Muscle of leg (tissue), 3 donors: ENCODE measurements at regions not wholly inside any gene's neighbourhood (a gene's known extent, or its start where the extent isn't known, plus 50 kb on each side); places are given as distances from the start of the nearest gene placed in this dataset.

Experiments used
- DNase-seq: peaks from one replicate; pipeline ENCODE4 v3.0.0; 2013
- H3K27ac ChIP-seq: one replicate; pipeline ENCODE4 v1.5.1; 2013; ENCODE audit warnings: mild to moderate bottlenecking, low read length, control low read depth
- H3K27me3 ChIP-seq: one replicate; pipeline ENCODE4 v1.6.1; 2013; ENCODE audit warnings: low read length; ENCODE audit not compliant: control insufficient read depth, insufficient read depth
- H3K36me3 ChIP-seq: one replicate; pipeline ENCODE4 v1.6.1; 2013; ENCODE audit warnings: low read length; ENCODE audit not compliant: control insufficient read depth, insufficient read depth
- H3K4me1 ChIP-seq: one replicate; pipeline ENCODE4 v1.6.1; 2013; ENCODE audit warnings: low read length; ENCODE audit not compliant: control insufficient read depth, insufficient read depth
- H3K4me3 ChIP-seq: one replicate; pipeline ENCODE4 v1.5.1; 2013; ENCODE audit warnings: low read length, control low read depth
- H3K9me3 ChIP-seq: replicated peaks from 2 replicates; pipeline ENCODE4 v1.6.1; 2013; ENCODE audit warnings: low read depth, low read length; ENCODE audit not compliant: control insufficient read depth
- WGBS: methylation state at CpG from one replicate; pipeline ENCODE4 v1.1.5; 2013; ENCODE audit warnings: missing lambda C conversion rate; ENCODE audit not compliant: insufficient coverage; 5-methylcytosine and 5-hydroxymethylcytosine counted together

DNA sequence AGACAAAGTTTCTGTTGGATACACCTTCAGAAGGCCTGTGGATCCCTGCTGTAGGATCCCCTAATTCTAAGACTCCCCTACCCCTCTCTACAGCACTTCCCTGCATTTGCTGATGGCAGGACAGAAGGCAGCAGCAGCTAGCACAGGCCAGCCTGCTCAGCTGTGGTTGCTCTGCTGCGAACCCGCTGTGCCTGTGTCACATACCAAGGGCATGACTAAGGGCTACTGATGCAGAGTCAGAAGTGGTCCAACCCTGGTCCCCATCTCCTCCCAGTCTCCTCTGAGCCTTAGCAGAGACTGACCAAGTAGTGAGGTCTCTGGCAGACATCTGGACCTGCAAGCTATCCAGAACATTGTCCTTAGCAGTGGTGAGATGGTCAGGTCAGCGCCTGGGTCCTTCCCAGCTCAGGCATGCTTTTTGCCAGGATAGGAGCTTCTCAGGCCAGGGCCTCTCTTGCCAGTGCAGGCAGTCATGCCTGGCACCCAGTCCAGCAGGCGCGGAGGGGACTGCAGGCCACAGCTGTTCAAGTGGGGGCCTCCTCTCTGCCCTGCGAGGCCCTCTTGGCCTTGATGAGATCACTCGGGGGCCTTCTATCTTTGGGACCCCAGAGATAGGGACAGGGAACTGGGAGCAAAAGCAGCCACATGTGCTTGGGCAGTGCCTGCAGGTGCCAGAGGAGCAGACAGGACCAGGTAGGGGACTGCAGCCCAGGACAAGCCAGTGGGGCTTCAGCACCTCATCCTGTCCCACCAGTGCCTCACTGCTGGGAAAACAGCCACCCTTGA is 146.4 kb downstream of the ZNF248 start:
- H3K4me3 ChIP-seq = no peak overlapping the region
- H3K9me3 ChIP-seq = peaks cover 43% of the 10 kb centered on the region
- WGBS = 96% methylated on average over 7 of the region's 7 CpGs
- no peaks in the 10 kb centered on the region for H3K27me3 ChIP-seq
- no peak overlapping the region for H3K27ac ChIP-seq
- DNase-seq = no peak
- no peaks in the 10 kb centered on the region for H3K4me1 ChIP-seq
- H3K36me3 ChIP-seq = no peaks in the 10 kb centered on the region

DNA sequence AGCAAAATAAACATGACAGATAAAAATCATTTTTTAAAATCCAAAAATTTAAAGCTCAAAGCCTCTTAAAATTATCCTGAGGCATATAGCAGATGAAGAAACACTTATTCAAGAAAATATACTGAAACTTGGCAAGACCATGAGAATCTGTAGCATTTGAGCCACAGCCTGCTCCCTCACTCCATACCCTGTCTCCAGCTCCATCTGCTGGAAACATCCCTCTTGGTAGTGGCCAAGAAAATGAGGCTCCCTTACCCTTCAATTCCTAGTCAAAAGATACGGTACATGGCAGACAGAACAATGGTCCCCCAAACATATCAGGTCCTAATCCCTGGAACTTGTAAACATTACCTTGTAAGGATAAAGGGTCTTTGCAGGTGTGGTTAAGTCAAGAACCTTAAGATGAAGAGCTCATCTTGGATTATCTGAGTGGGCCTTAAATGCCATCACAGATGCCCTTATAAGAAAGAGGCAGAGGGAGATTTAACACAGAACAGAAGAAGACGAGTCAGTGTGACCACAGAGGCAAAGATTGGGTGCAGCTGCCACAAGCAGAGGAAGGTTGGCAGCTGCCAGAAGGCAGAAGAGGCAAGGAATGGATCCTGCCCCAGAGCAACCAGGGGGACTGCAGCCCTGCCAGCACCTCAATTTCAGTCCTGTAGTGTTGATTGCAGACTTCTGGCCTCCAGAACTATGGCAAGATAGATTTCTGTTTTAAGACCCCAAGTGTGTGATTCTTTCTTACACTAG is 149.4 kb downstream of the ZNF248 start:
- 25% methylated on average over 1 of the region's 2 CpGs for WGBS
- no peaks in the 10 kb centered on the region for H3K36me3 ChIP-seq

GRCh38 chr10:37704566-37704965 is 152.8 kb downstream of the ZNF248 start:
- peaks cover 56% of the 10 kb centered on the region for H3K9me3 ChIP-seq
- no peaks in the 10 kb centered on the region for H3K27me3 ChIP-seq
- H3K27ac ChIP-seq = no peak overlapping the region
- DNase-seq = no peak
- 78% methylated on average over 4 of the region's 4 CpGs for whole genome bisulfite sequencing
- H3K4me3 ChIP-seq = no peak overlapping the region
- H3K4me1 ChIP-seq = no peaks in the 10 kb centered on the region
- no peaks in the 10 kb centered on the region for H3K36me3 ChIP-seq

More for the DNA sequence above, 149.4 kb downstream of the ZNF248 start:
- H3K9me3 ChIP-seq = peaks cover 62% of the 10 kb centered on the region
- no peak overlapping the region for H3K4me3 ChIP-seq
- no peak overlapping the region for H3K27ac ChIP-seq
- H3K4me1 ChIP-seq = no peaks in the 10 kb centered on the region
- no peak for DNase-seq
- no peaks in the 10 kb centered on the region for H3K27me3 ChIP-seq

DNA sequence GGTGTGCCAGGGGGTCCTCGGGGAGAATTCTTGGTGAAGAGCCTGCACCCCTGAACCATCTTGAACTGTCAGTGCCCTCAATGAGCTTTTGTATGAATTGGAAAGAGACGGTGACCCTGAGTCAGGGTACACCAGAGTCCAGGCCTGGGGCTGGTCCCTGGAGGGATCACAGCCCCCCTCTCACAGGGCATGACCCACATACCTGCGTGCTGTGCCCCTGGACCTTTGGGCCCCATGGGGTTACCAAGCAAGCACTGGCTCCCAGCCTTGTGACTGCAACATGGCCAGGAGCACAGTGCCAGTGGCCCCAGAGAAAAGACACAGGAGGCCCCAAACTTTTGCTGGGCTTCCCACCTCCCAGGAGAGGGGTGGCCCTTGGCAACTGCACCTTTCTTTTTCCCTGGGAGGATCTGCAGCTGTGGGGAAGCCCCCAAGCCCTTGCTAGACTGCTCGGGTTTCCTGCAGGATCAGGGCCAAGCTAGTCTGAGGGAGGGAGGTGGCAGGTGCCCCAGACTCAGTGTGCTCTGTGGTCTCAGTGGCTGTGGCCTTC is 153.5 kb downstream of the ZNF248 start:
- no peak for DNase-seq

GRCh38 chr10:37703114-37703513 is 154.3 kb downstream of the ZNF248 start:
- H3K36me3 ChIP-seq = no peaks in the 10 kb centered on the region
- 75% methylated on average over 4 of the region's 4 CpGs for WGBS

More for the DNA sequence above, 153.5 kb downstream of the ZNF248 start:
- no peaks in the 10 kb centered on the region for H3K36me3 ChIP-seq
- WGBS = 63% methylated on average over 3 of the region's 4 CpGs
- no peaks in the 10 kb centered on the region for H3K4me1 ChIP-seq
- no peak overlapping the region for H3K27ac ChIP-seq
- peaks cover 59% of the 10 kb centered on the region for H3K9me3 ChIP-seq
- H3K27me3 ChIP-seq = no peaks in the 10 kb centered on the region
- H3K4me3 ChIP-seq = no peak overlapping the region

DNA sequence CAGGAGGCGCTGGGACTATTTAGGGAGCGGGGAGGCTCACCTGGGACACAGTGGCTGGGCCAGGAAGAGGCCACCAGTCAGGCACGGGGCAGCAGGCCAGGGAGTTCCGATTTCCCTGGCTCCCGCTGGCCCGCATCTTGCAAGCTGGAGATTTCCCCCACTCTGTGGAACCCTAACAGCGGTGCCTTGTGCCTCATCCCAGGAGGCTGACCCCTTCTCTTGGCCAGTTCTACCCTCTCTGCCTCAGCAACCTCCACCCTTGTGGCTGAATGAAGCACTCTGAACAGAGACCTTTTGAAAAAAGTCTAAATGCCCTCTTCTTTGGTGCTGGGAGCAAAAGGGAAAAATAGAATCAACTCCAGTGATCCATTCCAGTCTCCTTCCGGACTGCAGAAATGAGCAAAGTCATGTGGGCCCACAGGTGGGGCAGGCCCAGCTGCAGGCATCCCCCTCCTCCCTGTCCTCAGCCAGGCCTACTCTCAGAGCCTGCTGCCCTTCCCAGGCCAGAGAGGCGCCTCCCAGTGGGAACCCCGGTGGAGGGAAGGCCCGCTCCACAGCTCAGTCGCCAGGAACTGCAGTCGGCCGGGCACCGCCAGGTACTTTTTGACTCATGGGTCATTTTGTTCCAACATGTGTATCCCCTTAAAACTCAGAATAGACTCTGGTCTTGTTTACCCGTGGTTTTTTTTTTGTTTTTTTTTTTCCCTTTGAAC is 155.5 kb downstream of the ZNF248 start:
- no peak overlapping the region for H3K27ac ChIP-seq
- no peaks in the 10 kb centered on the region for H3K27me3 ChIP-seq
- H3K36me3 ChIP-seq = no peaks in the 10 kb centered on the region
- H3K4me1 ChIP-seq = no peaks in the 10 kb centered on the region
- DNase-seq = no peak
- no peak overlapping the region for H3K4me3 ChIP-seq
- 85% methylated on average over 13 of the region's 16 CpGs for WGBS
- H3K9me3 ChIP-seq = peaks cover 52% of the 10 kb centered on the region

More at GRCh38 chr10:37703114-37703513, 154.3 kb downstream of the ZNF248 start:
- Histone ChIP-seq H3K27me3 (no peaks in the 10 kb centered on the region), H3K4me1 (no peaks in the 10 kb centered on the region), H3K9me3 (peaks cover 53% of the 10 kb centered on the region), H3K27ac (no peak overlapping the region), H3K4me3 (no peak overlapping the region)
- no peak for DNase-seq

DNA sequence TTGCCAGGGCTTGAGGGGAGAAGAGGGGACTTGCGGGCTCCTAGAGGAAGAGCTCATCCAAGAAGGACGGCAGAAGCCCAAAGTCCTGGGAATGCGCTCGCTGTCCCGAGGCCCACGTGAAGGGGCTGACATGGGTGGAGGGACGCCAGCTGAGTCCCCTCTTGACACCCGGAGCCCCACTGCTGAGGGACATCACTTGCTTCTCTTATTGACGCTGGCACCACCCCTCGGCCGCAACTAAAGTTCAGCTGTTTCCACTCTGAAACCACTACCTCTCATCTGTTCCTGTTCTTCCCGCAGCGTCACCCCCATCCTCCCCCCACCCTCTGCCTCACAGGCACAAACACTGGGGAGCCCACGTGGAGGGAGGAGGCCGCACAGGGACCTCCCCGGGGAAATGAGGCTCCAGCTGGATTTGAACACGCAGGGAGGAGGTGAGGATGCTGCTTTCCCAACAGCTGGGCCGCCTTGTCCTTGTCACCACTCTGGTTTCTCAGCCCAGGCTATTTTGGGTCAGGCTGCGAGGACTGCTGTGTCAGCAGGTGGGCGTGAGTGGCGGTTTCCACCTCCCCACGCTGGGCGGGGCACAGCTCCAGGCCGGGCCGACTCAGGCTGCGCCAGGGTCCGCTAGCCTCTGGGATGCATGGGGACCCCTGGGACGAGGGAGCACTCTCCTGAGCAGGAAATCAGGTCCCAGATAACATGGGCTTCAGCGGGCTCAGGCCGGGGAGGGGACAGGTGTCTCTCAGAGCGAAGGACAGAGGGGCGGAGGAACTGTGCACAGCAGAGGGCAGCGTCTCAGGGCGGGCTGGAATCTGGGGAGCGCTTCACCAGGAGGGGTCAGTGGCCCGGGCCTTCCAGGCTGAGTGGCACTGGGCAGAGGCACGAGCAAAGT is 156.3 kb downstream of the ZNF248 start:
- no peaks in the 10 kb centered on the region for H3K36me3 ChIP-seq
- WGBS = 76% methylated on average over 29 of the region's 37 CpGs
- no peak overlapping the region for H3K4me3 ChIP-seq
- no peaks in the 10 kb centered on the region for H3K27me3 ChIP-seq
- peaks cover 52% of the 10 kb centered on the region for H3K9me3 ChIP-seq
- DNase-seq = no peak
- H3K27ac ChIP-seq = no peak overlapping the region
- H3K4me1 ChIP-seq = no peaks in the 10 kb centered on the region

GRCh38 chr10:37687581-37687980 is 169.8 kb downstream of the ZNF248 start:
- Histone ChIP-seq H3K36me3 (no peaks in the 10 kb centered on the region), H3K9me3 (peaks cover 48% of the 10 kb centered on the region), H3K4me1 (no peaks in the 10 kb centered on the region), H3K27me3 (no peaks in the 10 kb centered on the region), H3K4me3 (no peak overlapping the region), H3K27ac (no peak overlapping the region)
- no peak for DNase-seq
- WGBS = 64% methylated on average over 2 of the region's 3 CpGs
